ENCODE measurements at regions not wholly inside any gene's neighbourhood (a gene's known extent, or its start where the extent isn't known, plus 50 kb on each side); places are given as distances from the start of the nearest gene placed in this dataset.

DNA sequence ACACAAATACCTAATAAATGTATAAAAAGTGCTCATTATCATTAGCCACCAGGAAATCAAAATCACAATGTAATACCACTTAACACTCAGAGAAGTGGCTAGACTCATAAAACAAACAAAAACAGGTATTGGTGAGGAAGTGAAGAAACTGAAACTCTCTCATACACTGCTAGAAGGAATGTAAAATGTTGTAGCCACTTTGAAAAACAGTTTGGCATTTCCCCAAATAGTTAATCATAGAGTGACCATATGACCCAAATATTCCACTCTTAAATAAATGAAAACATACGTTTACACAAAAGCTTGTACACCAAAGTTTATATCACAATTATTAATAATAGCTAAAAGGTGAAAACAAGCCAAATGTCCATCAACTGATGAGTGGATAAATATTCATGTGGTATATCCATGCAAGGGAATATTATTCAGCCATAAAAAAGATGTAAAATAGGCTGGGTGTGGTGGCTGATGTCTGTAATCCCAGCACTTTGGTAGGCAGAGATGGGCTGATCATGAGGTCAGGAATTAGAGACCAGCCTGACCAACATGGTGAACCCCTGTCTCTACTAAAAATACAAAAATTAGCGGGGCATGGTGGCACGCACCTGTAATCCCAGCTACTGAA lies 86.2 kb upstream of the COL5A2 start:
- TF ChIP-seq, protein P1, sequence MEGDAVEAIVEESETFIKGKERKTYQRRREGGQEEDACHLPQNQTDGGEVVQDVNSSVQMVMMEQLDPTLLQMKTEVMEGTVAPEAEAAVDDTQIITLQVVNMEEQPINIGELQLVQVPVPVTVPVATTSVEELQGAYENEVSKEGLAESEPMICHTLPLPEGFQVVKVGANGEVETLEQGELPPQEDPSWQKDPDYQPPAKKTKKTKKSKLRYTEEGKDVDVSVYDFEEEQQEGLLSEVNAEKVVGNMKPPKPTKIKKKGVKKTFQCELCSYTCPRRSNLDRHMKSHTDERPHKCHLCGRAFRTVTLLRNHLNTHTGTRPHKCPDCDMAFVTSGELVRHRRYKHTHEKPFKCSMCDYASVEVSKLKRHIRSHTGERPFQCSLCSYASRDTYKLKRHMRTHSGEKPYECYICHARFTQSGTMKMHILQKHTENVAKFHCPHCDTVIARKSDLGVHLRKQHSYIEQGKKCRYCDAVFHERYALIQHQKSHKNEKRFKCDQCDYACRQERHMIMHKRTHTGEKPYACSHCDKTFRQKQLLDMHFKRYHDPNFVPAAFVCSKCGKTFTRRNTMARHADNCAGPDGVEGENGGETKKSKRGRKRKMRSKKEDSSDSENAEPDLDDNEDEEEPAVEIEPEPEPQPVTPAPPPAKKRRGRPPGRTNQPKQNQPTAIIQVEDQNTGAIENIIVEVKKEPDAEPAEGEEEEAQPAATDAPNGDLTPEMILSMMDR (IDR thresholded peaks at IDR 0.05; ENCODE audit: low read depth, low read length), result no peak
- DNase-seq (ENCODE audit: low read depth, low spot score), result no peak
- in situ Hi-C loops (cut with HindIII; ENCODE audit: low sequenced_read_pairs), result no loop called here
- no peak overlapping the region for H3K4me3 ChIP-seq (ENCODE audit: low read depth, low read length)

DNA sequence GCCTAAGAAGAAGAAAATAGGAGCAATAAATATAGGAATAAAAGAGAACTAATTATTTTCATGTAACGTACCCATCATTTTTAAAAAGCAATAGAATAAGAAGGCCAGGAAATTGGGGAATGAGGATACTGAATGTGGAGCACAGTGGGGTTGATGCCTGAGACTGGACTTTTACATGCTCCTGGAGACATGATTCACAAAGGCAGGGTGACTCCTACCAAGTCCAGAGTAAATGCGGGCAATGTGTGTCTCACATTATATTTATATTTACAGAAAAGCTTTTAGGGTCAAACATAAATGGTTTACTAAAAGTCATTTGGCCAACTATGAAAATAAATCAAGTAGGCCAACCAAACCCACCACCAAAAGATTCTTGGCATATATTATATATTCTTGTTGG lies 87.9 kb upstream of the COL5A2 start:
- DNase-seq (ENCODE audit: low read depth, low spot score), result peak; percentile 46
- in situ Hi-C loops (cut with HindIII; ENCODE audit: low sequenced_read_pairs), result no loop called here
- TF ChIP-seq, protein P1 (IDR thresholded peaks at IDR 0.05; ENCODE audit: low read depth, low read length), result no peak
- no peak overlapping the region for H3K4me3 ChIP-seq (ENCODE audit: low read depth, low read length)

DNA sequence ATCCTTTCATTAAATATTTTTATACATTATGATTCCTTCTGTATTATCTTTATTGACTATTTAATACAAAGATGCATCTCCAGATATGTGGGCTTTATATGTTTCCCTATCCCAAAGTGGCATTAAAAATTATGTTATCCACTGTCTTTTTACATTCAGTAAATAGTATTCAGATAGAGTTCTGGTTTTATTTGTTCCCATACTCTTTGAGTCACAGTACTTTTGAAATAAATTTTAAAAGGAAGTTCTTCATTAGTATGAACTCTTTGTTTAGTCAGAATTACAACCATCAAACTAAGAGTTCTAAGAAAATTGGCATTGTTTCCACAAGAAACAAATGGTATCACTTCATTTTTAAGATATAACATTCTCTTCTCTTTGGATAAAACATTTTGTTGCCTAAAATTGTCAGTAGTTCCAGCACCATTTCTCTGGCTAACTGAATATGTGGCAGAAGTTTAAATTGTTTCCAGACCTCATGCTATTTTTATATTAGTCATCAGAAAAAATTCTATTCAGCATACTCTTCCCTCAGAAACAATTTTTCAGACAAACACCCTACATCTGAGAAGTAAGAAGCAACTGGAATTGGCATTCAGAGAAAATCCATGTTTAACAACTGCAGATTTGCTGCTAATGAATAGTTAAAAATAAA lies 88.5 kb upstream of the COL5A2 start:
- peak; percentile 90 for DNase-seq (ENCODE audit: low read depth, low spot score)
- in situ Hi-C loops (cut with HindIII; ENCODE audit: low sequenced_read_pairs), result no loop called here
- H3K4me3 ChIP-seq (ENCODE audit: low read depth, low read length), result no peak overlapping the region
- TF ChIP-seq, protein P1 (IDR thresholded peaks at IDR 0.05; ENCODE audit: low read depth, low read length), result no peak

DNA sequence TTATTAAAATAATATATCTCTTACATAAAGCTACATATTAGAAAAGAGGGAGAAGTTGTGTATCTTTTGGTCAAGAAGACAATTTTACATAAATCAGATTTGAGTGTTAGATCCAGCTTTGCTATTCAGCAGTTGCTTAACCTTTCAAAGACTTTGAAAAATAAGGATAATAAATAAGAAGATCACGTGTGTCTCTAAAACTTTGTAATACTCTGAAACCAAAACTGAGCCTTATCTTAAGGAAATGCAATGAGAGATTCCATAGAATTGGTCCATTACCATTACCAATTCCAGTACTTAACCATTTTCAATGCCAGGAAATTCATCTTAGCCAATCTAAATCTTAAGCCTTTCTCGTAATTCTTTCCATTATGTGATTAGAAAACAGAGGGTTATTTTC lies 89.2 kb upstream of the COL5A2 start:
- peak; percentile 37 for DNase-seq (ENCODE audit: low read depth, low spot score)
- TF ChIP-seq, protein P1 (IDR thresholded peaks at IDR 0.05; ENCODE audit: low read depth, low read length), result no peak
- H3K4me3 ChIP-seq (ENCODE audit: low read depth, low read length), result no peak overlapping the region
- in situ Hi-C loops (cut with HindIII; ENCODE audit: low sequenced_read_pairs), result no loop called here

DNA sequence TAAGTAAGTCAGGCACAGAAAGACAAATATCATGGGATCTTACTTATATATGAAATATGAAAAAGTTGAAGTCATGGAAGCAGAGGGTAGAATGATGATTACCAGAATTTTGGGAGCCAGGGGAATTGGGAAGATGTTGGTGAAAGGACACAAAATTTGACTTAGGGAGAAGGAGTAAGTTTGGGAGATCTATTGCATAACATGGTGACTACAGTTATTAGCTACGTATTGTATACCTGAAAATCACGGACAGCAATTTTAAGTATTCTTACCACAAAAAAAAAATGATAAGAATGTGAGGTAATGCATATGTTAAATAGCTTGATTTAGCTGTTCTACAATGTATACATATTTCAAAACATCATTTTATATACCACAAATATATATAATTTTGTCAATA lies 94.2 kb upstream of the COL5A2 start:
- TF ChIP-seq, protein P1 (IDR thresholded peaks at IDR 0.05; ENCODE audit: low read depth, low read length), result no peak
- DNase-seq (ENCODE audit: low read depth, low spot score), result no peak
- in situ Hi-C loops (cut with HindIII; ENCODE audit: low sequenced_read_pairs), result no loop called here
- no peak overlapping the region for H3K4me3 ChIP-seq (ENCODE audit: low read depth, low read length)

DNA sequence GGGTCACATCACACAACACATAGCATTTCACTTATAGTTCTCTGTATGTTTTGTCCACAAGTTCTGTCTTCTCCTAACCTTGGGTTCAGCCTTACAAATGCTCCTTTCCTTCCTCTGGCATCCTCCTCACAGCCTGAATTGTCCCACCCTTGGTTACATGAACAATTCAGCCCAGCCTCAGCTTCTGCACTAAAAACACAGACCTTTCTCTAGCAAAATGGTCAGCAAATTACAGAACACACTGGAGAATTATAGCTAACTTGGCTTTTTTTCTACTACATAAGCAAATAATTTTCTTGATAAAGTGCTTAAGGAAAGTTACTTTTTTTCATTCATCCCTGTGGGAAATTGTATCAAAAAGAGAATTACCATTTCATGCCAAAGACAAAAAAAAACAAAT lies 94.8 kb upstream of the COL5A2 start:
- in situ Hi-C loops (cut with HindIII; ENCODE audit: low sequenced_read_pairs), result no loop called here
- TF ChIP-seq, protein P1 (IDR thresholded peaks at IDR 0.05; ENCODE audit: low read depth, low read length), result no peak
- DNase-seq (ENCODE audit: low read depth, low spot score), result no peak
- H3K4me3 ChIP-seq (ENCODE audit: low read depth, low read length), result no peak overlapping the region

Data from astrocyte of the spinal cord (primary cell).